ENCODE measurements at regions not wholly inside any gene's neighbourhood (a gene's known extent, or its start where the extent isn't known, plus 50 kb on each side); places are given as distances from the start of the nearest gene placed in this dataset.
A peak's percentile ranks its signal among the peaks of the same experiment; 100 is the strongest.

- Histone ChIP-seq H4K91ac (replicated peaks; ENCODE audit: insufficient read length, low read length) (no peak overlapping the region), H3K27ac (ENCODE audit: low read depth, low read length) (no peak overlapping the region), H4K8ac (ENCODE audit: extremely low read depth, insufficient read depth, low read length) (no peak overlapping the region), H3K23ac (ENCODE audit: insufficient read length) (no peak overlapping the region), H3K79me2 (ENCODE audit: control insufficient read depth in 1 of 2, insufficient read depth in 2 of 2, low read length in 2 of 2) (peaks cover 0 to 7% of the 10 kb centered on the region in 2 experiments; a peak in 3 of 4 replicates), H3K56ac (replicated peaks; ENCODE audit: insufficient read length, low read depth, low read length) (no peak overlapping the region), H3K18ac (ENCODE audit: extremely low read depth, low read length) (no peak overlapping the region), H4K5ac (ENCODE audit: insufficient read length, low read depth, low read length) (peak overlapping the region; percentile 66), H3K36me3 (ENCODE audit: control insufficient read depth in 2 of 4, insufficient read depth in 4 of 4, low read length in 3 of 4) (no peaks in the 10 kb centered on the region), H3K9ac (replicated peaks in 1 of 4; ENCODE audit: extremely low read depth in 1 of 4, low read depth in 3 of 4, low read length in 3 of 4) (no peak overlapping the region), H3K79me1 (ENCODE audit: low read depth, low read length) (no peaks in the 10 kb centered on the region), H2BK120ac (replicated peaks; ENCODE audit: low read depth, low read length) (no peak overlapping the region), H3K27me3 (replicated peaks in 1 of 4; ENCODE audit: control insufficient read depth in 3 of 4, extremely low read depth in 1 of 4, insufficient read depth in 3 of 4, low read length in 3 of 4) (no peaks in the 10 kb centered on the region), H3K14ac (ENCODE audit: insufficient read length) (no peak overlapping the region), H2BK5ac (ENCODE audit: low read depth, low read length) (no peak overlapping the region), H3K4me1 (replicated peaks in 1 of 4; ENCODE audit: control insufficient read depth in 3 of 4, insufficient read depth in 4 of 4, low read length in 3 of 4) (peaks cover 0 to 11% (median 3%) of the 10 kb centered on the region in 4 experiments; a peak in 4 of 7 replicates), H2BK20ac (ENCODE audit: low read length) (0 out of 2 replicates have a peak overlapping the region, but pooled peaks have one; percentile 66), H4K20me1 (replicated peaks in 1 of 2; ENCODE audit: control insufficient read depth in 1 of 2, insufficient read depth in 2 of 2, low read length in 2 of 2) (no peaks in the 10 kb centered on the region), H2BK15ac (ENCODE audit: low read length) (no peak overlapping the region), H2AK5ac (ENCODE audit: low read depth, low read length) (no peak overlapping the region), H3K23me2 (ENCODE audit: low read depth, low read length) (no peaks in the 10 kb centered on the region), H3K4me2 (ENCODE audit: insufficient read depth in 1 of 2, low read depth in 2 of 2, low read length in 2 of 2) (0 out of 4 replicates have a peak overlapping the region, but pooled peaks of 1 of the 2 experiments have one; percentile 43), H2AFZ (ENCODE audit: low read length) (no peak overlapping the region), H3K4ac (replicated peaks; ENCODE audit: insufficient read length, low read depth, low read length) (no peak overlapping the region), H3K9me3 (ENCODE audit: insufficient read depth in 2 of 2, low read depth in 1 of 2, low read length in 1 of 2) (no peaks in the 10 kb centered on the region), H2BK12ac (ENCODE audit: low read depth, low read length) (no peak overlapping the region), H3K4me3 (ENCODE audit: extremely low read depth in 1 of 4, insufficient read depth in 2 of 4, low read depth in 3 of 4, low read length in 4 of 4) (no peak overlapping the region)
- ChIA-PET POLR2A (ENCODE audit: partially characterized antibody) (no interaction called here), CTCF (ENCODE audit: partially characterized antibody) (no interaction called here)
- DNase-seq (ENCODE audit: low read depth in 1 of 2, low spot score in 2 of 2) (no peak), FAIRE-seq (no peak)
- no peak for TF ChIP-seq POLR2AphosphoS5 (IDR thresholded peaks at IDR 0.05; ENCODE audit: low read depth, low read length)
- TF ChIP-seq EZH2 (IDR thresholded peaks at IDR 0.05; ENCODE audit: low read depth, low read length, severe bottlenecking), result no peak
- TF ChIP-seq CHD2 (IDR thresholded peaks at IDR 0.05; ENCODE audit: low read length), result no peak
- TF ChIP-seq RAD21 (IDR thresholded peaks at IDR 0.05 in 1 of 2, conservative IDR thresholded peaks at IDR 0.05 in 1 of 2; ENCODE audit: low read depth in 2 of 2, low read length in 2 of 2), result no peak
- no peak for TF ChIP-seq SIRT6 (IDR thresholded peaks at IDR 0.05; ENCODE audit: low read length)
- no peak for TF ChIP-seq KDM1A (IDR thresholded peaks at IDR 0.05; ENCODE audit: borderline replicate concordance, low read length)
- TF ChIP-seq GTF2F1 (IDR thresholded peaks at IDR 0.05; ENCODE audit: borderline replicate concordance, low read depth, low read length), result no peak
- TF ChIP-seq SUZ12 (IDR thresholded peaks at IDR 0.05; ENCODE audit: low read length), result no peak
- no peak for TF ChIP-seq HDAC6 (IDR thresholded peaks at IDR 0.05; ENCODE audit: low read depth, low read length)
- TF ChIP-seq CTBP2 (IDR thresholded peaks at IDR 0.05; ENCODE audit: borderline replicate concordance, insufficient read depth, insufficient read length, low read length), result no peak
Observed at GRCh38 chr12:84692071-84692470, 220.5 kb downstream of the SLC6A15 start.

Data from H1 (cell line).